COLO668 (cell line): ENCODE measurements at regions not wholly inside any gene's neighbourhood (a gene's known extent, or its start where the extent isn't known, plus 50 kb on each side); places are given as distances from the start of the nearest gene placed in this dataset.
A peak's percentile ranks its signal among the peaks of the same experiment; 100 is the strongest.
"Not testable (repeated sequence)": the region's sequence is repeated elsewhere in the genome, so short reads cannot be mapped to it uniquely, and the experiment has no call there.

Experiments
- DNase-seq: peaks from one replicate; lab custom pipeline; 2025; ENCODE audit not compliant: unreplicated experiment; lab: John Stamatoyannopoulos, UW

DNA sequence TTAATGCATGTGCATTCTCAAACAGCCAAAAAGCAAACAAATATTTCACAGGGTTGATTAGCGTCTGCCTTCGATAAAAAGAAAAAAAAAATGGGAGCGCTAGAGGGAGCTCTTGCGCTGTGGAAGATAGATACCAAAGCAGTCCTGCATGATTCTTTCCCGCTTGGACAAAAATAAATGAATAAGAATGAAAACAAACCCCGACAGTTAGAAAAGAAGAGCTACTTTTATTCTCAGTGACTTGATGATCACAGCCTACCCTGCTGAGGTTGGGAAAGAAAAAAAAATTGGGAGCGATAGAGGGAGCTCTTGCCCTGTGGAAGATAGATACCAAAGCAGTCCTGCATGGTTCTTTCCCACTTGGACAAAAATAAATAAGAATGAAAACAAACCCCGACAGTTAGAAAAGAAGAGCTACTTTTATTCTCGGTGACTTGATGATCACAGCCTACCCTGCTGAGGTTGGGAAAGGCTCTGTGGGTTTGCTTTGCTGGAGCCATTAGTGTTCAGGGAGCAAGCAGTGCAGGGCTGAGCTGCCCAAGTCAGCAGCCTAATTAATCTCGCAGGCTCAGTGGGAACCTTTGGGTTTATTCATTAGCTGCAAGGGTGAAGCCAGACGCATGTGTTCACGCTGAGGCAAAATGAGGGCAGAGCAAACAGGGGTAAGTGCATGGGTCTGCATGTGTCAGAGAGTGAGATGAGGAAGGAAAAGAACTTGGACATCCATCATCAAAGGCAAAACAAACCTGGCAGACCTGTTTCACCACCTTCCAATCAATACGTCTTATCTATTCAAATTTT lies 249.3 kb upstream of the PRKX start:
- peak; percentile 11 for DNase-seq

GRCh38 chrX:3960952-3961351 lies 247.5 kb upstream of the PRKX start:
- no peak for DNase-seq

DNA sequence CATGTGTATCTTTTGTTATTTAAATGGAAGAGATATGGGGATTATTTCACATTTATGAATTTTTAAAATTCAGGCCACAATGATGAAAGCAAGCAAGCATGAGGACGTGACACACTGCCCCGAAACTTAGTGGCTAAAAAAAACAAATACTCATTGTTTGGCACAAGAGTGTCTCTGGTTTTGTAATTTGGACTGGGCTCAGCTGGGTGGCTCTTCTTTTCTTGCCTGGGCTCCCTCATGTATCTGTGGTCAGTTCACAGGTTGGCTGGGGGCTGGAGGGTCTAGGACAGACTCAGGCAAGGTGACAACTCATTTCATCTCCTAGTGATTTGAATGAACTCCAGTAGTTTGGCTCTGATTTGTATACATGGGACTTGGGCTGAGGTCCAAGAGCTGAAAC lies 238.4 kb upstream of the PRKX start:
- DNase-seq: no peak

GRCh38 chrX:3950373-3950772 lies 236.9 kb upstream of the PRKX start:
- no peak for DNase-seq

DNA sequence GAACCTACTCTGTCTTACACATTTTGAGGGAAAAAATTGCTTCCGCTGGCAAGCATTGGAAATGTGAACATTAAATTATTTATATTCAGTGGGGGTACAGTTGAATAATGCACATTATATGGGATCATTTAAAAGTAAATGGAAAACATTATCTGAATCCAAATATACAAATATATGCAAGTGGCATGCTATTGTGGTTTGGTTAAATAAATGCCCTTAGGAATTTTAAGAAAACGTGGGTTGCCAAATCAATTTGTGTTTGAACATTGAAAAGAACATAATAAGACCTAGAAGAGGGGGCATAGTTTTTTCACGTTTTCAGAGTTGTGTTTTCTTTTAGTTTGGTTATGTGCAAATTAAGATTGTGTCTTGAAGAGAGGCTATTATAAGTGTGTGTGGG lies 230.5 kb upstream of the PRKX start:
- no peak for DNase-seq

- no peak for DNase-seq
These were observed 226.7 kb upstream of the PRKX start for GRCh38 chrX:3940000-3940610.

DNA sequence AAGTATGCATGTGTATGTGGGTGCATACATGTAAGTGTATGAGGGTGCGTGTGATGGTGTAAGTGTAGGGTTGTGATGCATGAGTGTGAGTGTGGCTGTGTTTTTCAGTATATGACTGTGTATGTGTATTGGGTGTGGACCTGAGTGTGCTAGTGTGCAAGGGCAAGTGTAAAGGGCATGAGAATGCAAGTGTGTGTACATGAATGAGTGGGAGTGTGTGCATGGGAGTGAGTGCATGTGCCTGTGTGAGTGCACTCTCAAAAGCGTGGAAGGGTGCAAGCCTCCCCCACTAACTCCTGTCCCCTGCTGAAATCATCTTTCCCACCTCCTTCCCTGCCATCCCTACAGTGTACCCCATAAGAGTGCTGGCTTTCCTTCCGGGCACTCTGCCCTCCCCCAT lies 225.1 kb upstream of the PRKX start:
- DNase-seq: no peak

DNA sequence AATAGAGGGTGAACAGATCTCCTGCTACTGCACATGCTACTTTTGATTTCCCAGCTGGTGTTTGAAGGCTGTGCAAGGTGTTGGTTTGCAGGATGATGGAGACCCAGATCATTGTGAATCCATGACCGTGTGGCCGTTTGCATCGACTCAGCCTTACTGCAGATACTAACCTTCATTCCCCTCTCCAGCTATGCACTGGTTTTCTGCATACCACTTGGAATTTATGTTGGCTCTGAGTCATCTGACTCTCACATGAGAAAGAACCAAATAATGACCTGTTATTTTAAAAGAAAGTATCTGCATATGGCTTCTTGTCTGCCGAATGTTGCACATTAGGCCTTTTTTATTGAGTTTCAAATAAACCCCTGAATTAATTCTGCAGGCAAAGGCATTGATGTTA lies 221.7 kb upstream of the PRKX start:
- not testable (repeated sequence) for DNase-seq

- not testable (repeated sequence) for DNase-seq
These were observed 207.1 kb upstream of the PRKX start for GRCh38 chrX:3920424-3921017.

- DNase-seq: not testable (repeated sequence)
These were observed 206.4 kb upstream of the PRKX start for GRCh38 chrX:3919668-3920423.

GRCh38 chrX:3914813-3915212 lies 201.4 kb upstream of the PRKX start:
- DNase-seq: not testable (repeated sequence)

- DNase-seq: not testable (repeated sequence)
These were observed 200.6 kb upstream of the PRKX start for GRCh38 chrX:3914059-3914458.

DNA sequence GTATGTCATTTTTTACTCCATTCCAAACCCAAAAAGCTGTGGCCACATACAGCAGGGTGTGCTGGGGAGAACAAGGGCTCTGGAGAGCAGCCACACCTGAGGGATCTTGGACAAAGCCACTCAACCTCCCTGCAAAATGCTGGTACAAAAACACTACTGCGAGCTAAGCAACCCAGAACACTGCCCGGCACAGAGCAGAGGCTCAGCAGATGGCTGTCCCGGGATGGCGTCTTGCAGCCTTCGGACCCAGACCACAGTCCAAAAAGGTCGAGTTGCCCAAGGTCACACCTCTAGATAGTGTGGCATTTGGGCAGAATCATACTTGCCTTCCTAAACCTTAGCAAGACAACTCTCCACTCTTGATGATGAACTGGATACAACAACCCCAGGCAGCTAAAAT lies 197.6 kb upstream of the PRKX start:
- DNase-seq: not testable (repeated sequence)

GRCh38 chrX:3910611-3911010 lies 197.2 kb upstream of the PRKX start:
- not testable (repeated sequence) for DNase-seq

- DNase-seq: not testable (repeated sequence)
These were observed 192.2 kb upstream of the PRKX start for GRCh38 chrX:3905522-3906258.

GRCh38 chrX:3902222-3902621 lies 188.8 kb upstream of the PRKX start:
- not testable (repeated sequence) for DNase-seq

GRCh38 chrX:3896755-3897154 lies 183.3 kb upstream of the PRKX start:
- not testable (repeated sequence) for DNase-seq

DNA sequence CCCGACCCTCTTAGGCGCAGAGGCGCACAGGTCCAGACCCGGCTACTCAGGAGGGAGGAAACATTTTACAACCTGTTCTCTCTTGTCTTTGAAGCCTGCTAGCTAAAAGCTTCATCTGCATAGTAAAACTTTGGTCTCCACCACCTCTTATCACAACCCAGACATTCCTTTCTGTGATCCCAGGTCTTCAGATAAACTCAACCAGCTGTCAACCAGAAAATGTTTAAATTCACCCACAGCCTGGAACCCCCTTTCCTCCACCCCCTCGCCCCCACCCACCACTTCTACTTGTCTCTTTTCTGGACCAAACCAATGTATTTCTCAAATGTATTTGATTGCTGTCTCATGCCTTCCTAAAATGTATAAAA lies 169.1 kb upstream of the PRKX start:
- not testable (repeated sequence) for DNase-seq

- DNase-seq: not testable (repeated sequence)
These were observed 168.6 kb upstream of the PRKX start for GRCh38 chrX:3881898-3882552.

DNA sequence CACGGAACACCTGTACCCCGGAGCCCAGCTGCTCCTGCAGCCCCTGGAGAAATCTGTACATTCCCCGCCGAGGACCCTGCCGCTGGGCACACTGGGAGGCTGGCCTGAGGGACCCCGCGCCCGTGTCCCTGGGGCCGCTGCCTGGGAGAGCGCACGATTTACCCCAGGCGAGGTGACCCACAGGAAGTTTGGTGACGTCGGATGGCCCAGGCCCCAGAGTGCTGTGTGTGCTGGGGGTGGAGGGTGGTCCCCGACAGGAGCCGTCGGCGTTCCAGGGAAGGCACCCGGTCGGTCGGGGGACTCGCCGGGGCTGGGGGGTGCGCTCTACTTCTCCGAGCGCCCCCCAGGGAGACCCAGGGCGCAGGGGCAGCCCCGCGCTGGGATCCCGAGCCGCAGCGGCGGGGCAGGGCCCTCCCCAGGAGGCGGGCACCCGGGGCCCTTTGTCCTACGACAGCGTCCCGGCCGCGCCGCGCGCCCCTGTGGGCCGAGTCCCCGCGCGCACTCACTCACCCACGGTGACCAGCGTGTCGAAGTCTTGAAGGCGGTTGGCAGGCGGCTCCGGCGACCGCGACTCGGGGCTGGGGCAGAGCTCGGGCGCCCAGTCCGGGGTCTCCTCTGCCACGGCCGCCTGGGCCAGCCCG lies 167.9 kb upstream of the PRKX start:
- not testable (repeated sequence) for DNase-seq
